Sigmoid colon (tissue), 4 donors: ENCODE measurements at regions not wholly inside any gene's neighbourhood (a gene's known extent, or its start where the extent isn't known, plus 50 kb on each side); places are given as distances from the start of the nearest gene placed in this dataset.

Experiments
- CTCF ChIP-seq, 4 experiments: fragments of 450-650 bp in 3 of 4; fragments of 200-600 bp in 1 of 4; IDR thresholded peaks; one replicate each; pipeline ENCODE4 v1.5.1; 2016 to 2019; ENCODE audit warnings: antibody characterized with exemption in 4 of 4, mild to moderate bottlenecking in 3 of 4, moderate library complexity in 2 of 4
- EP300 ChIP-seq, 4 donors: sonication (generic); formaldehyde crosslinking; IDR thresholded peaks; one replicate each; pipeline ENCODE4 v1.6.1; 2017; ENCODE audit warnings: antibody characterized with exemption in 4 of 4
- POLR2A ChIP-seq, 2 donors: fragments of 450-650 bp; IDR thresholded peaks; one replicate each; pipeline ENCODE4 v1.6.1; 2016; ENCODE audit warnings: antibody characterized with exemption in 2 of 2, mild to moderate bottlenecking in 2 of 2, moderate library complexity in 2 of 2
- POLR2AphosphoS5 ChIP-seq, 4 donors: sonication (generic); formaldehyde crosslinking; IDR thresholded peaks; one replicate each; pipeline ENCODE4 v1.6.1; 2017; ENCODE audit warnings: antibody characterized with exemption in 4 of 4

DNA sequence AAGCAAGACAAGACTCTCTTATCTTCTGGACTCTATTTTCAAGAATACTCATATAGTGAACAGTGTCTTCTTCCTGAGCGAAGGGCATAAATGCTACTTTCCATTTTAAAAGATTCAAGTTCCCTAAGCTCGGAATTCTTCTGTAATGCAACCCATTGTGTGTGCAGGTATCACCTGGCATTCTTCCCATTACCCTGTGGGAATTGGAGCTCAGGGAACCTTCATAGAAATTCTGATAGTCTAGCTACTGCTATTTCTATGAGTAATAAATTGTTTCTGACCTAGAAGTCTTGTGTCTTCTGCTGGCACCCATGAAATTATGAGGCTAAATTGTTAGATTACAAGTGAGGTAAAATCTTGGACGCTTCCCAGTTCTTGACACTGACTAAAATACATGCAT lies 324.1 kb upstream of the DIPK2B start:
- TF ChIP-seq CTCF (IDR thresholded peaks at IDR 0.05) (no peak), POLR2A (IDR thresholded peaks at IDR 0.05) (no peak), POLR2AphosphoS5 (IDR thresholded peaks at IDR 0.05) (no peak), EP300 (IDR thresholded peaks at IDR 0.05) (no peak)
